HG03025 (cell line): ENCODE measurements at regions not wholly inside any gene's neighbourhood (a gene's known extent, or its start where the extent isn't known, plus 50 kb on each side); places are given as distances from the start of the nearest gene placed in this dataset.
"Not testable (repeated sequence)": the region's sequence is repeated elsewhere in the genome, so short reads cannot be mapped to it uniquely, and the experiment has no call there.

Experiments used
- ATAC-seq: cut with Tn5 transposase; IDR thresholded peaks from one replicate; pipeline ENCODE4 v1.9.1; 2021; ENCODE audit warnings: mild to moderate bottlenecking, moderate library complexity; ENCODE audit not compliant: unreplicated experiment, low FRiP score

- ATAC-seq, result no peak
Observed at GRCh38 chr12:97005174-97005573, 98.1 kb downstream of the NEDD1 start.

GRCh38 chr12:97005646-97006045, 98.6 kb downstream of the NEDD1 start:
- ATAC-seq, result no peak

DNA sequence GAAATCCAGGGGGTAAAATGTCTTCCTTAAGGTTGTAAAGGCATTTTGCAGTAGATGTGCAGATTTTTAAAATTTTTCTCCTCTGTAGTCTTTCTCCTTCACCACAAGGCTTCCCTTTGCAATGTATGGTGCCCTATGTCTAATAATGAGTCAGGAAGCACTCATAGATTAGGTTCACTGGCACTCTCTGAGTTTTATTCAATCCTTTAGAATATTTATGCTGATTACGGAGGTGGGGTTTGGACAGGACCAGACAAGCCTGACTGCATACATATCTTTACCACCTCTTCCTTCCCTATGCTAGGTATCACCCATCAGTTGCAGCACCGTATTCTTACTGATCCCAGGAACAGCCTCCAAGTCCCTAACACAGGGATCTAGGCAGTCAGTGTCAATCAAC, 99.5 kb downstream of the NEDD1 start:
- no peak for ATAC-seq

GRCh38 chr12:97016163-97016562, 109.1 kb downstream of the NEDD1 start:
- no peak for ATAC-seq

- peak; percentile 72 for ATAC-seq
Observed at GRCh38 chr12:97017213-97017612, 110.2 kb downstream of the NEDD1 start.

DNA sequence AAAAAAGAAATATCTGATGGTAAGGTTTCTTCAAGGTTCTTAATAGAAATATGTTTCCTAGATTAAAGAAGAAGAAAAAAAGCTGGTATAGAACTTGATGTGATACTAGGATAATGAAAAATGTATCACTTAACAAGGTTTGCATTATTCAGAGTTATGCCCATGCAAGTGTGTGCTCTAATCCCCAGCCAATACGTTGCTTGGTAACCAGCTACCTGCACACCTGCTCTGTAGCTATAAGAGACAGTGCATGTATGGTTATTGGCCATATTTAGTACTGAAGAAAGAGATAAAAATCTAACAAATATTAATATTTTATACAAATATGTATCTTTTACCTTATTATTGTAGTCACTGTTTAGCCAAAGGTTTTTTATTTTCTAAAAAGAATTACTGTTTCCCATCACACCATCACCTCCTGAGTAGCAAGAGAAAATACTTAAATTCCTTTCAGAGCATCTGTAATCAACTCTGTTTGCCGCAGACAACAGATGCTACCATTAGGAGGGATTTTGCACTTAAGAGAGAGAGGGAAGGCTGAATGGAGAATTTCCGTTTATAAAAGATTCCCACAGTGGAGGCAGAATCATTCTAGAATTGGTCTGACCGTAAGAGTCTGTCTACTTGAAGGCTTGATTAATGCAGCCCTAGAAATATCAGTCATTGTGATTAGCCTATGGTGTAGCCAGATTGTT, 115.6 kb downstream of the NEDD1 start:
- ATAC-seq, result no peak

- ATAC-seq, result no peak
Observed at GRCh38 chr12:97024393-97024792, 117.3 kb downstream of the NEDD1 start.

GRCh38 chr12:97026901-97027300, 119.8 kb downstream of the NEDD1 start:
- ATAC-seq, result no peak

GRCh38 chr12:97027482-97027881, 120.4 kb downstream of the NEDD1 start:
- ATAC-seq, result no peak

- no peak for ATAC-seq
Observed at GRCh38 chr12:97038131-97038530, 131.1 kb downstream of the NEDD1 start.

GRCh38 chr12:97038834-97039233, 131.8 kb downstream of the NEDD1 start:
- no peak for ATAC-seq

- ATAC-seq, result no peak
Observed at GRCh38 chr12:97046901-97047300, 139.8 kb downstream of the NEDD1 start.

DNA sequence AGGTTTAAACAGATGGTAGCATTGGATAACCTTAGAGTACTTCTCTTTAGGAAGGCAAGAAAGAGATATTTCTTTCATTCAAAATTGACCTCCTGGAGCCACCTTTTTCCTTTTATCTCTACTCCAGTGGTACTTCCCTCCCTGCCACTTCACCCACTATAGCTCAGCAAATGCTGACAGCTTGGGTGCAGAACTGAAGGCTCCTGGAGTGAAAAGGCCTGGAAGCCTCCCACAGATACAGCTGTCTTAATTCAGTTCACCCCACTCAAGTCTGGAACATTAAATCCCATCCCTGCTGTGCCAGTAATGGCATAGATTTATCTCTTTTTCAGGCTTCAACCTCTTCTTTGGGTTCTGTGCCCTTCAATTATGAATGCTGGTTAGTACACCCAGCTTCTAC, 140.3 kb downstream of the NEDD1 start:
- ATAC-seq, result no peak

GRCh38 chr12:97048421-97049035, 141.5 kb downstream of the NEDD1 start:
- ATAC-seq, result peak; percentile 54

DNA sequence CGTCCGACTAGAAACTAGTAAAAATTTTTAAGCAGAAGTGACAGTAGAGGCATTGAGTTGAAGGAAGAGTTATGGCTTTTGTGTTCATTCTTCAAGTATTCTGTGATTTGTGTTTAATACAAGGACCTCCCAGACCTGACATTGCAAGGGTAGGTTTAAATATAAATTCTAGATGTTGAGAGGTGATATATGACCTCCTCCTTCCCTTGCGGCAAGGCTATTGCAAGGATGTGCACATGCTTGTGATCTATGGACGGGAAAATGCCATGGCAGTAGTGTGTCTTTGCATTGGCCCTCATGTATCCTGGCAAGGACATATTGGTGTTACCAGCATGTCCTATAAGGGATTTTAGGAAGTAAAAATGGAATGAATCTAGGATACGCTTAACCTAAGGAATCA, 143.5 kb downstream of the NEDD1 start:
- ATAC-seq, result no peak

DNA sequence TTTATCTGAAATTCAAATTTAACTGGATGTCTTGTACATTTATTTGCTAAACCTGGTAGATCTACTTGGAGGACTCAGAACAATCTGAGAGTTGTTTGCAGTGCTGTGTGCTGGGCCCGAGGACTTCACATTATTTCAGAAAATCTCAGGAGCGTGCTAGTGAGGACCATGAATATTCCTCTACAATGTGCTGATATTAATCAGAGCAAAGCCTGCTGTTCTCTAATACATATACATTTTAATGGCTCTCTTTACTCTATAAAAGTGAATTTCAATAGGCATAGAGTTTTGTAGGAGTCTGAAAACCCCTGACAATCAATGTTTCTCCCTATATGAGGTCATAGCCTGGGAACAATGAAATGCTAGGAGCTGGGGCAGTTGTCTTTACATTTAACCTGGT, 144.3 kb downstream of the NEDD1 start:
- ATAC-seq, result no peak

DNA sequence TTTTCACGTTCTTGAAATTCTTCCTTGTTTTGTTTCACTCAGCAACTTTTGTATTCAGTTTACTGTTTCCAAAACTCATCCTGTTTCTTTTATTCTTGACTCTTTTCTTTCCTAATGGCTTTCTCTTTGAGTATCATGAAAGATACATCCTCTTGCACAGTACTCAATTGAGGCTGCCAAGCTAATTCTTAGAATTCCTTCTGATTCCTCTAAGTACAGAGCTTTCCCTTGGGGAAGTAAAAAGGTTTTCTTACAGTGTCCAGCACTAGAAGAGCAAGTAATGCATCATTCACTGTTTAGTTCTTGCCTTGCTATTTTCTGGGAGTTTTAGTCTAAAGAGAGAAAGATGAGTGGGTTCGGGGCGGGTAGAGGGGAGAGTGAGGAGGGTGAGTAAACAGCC, 154.1 kb downstream of the NEDD1 start:
- no peak for ATAC-seq

- no peak for ATAC-seq
Observed at GRCh38 chr12:97063292-97063935, 156.4 kb downstream of the NEDD1 start.

GRCh38 chr12:97075161-97075933, 168.3 kb downstream of the NEDD1 start:
- ATAC-seq, result no peak

DNA sequence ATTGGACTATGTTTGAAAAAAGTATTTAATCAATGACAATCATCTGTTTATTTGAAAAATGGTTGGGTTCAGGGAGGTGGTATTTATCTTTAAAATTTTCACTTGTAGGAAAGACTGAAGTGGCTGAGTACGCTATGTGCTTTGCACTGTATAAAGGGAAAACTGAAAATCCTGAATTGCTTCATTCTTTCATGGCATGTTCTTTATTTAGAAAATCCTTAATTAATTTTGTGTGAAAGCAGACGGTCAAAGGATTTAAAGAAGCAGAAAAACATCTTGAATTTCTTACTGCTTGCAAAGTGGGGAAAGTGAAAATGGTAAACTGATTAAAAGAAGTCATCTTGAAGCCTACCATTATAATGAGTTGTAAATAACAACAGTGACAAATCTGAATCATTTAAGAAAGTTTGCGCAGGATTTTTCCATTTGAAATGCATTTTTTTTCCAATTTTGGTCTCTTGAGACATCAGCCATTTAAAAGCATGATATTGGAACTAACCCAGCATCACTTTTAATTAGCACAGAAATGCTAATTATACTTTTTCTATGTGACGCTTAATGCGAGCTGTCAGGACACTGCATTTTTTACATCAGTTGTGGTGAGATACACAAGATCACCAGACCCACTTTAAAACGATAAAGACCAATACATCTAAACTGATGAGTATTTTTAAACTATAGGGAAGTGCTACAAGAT, 169.0 kb downstream of the NEDD1 start:
- no peak for ATAC-seq

GRCh38 chr12:97076912-97077311, 169.9 kb downstream of the NEDD1 start:
- ATAC-seq, result not testable (repeated sequence)
